SU-DHL-6 (cell line): ENCODE measurements at regions not wholly inside any gene's neighbourhood (a gene's known extent, or its start where the extent isn't known, plus 50 kb on each side); places are given as distances from the start of the nearest gene placed in this dataset.

ENCODE experiments used
- CTCF ChIP-seq: fragments of 200-600 bp; sonication (generic); IDR thresholded peaks from one replicate; pipeline ENCODE4 v1.5.1; 2017; ENCODE audit warnings: antibody characterized with exemption, mild to moderate bottlenecking, low read length, moderate library complexity; ENCODE audit not compliant: insufficient read depth, poor library complexity, severe bottlenecking
- EZH2phosphoT487 ChIP-seq: fragments of 200-600 bp; sonication (generic), shearing (Covaris generic); conservative IDR thresholded peaks from 2 replicates; pipeline ENCODE4 v1.6.1; 2018; ENCODE audit warnings: mild to moderate bottlenecking, antibody characterized with exemption, low read length, moderate library complexity, mixed read lengths

DNA sequence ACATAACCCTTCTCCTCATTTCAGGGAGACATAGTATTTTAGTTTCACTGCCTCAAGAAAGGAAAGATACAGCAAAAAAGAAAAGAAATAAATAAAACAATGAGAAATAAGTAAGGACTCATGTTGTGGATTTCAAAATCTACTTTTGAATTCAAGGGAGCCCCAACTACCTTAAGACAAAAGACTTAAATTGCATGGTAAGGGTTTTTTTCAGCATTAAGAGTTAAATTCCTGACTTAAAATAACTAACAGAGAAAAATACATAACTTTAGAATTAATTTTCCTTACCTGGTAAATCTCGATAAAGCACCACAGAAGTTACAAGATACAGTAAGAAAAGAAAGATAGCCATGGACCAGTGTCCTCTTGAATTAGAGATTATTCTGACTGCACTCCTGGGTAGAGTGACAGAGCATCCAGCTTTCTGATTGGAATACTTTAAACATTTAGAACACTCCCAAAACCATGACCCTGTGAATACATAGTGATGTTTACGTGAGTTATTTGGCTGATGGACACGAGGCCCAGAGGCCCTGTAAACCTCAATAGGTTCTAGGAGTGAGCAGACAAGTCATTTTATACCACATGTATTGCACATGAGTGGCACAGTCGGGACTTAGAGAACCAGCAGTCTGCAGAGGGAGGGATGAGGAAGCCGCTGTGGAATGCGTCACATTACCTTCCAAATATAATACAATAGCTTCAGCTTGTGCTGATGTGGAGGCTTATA, 292.5 kb upstream of the SEMA3C start:
- no peak for TF ChIP-seq CTCF
- TF ChIP-seq EZH2phosphoT487, result no peak
